H1 (cell line): ENCODE measurements at regions not wholly inside any gene's neighbourhood (a gene's known extent, or its start where the extent isn't known, plus 50 kb on each side); places are given as distances from the start of the nearest gene placed in this dataset.

ENCODE experiments used
- CHD1 ChIP-seq: IDR thresholded peaks from 2 replicates; pipeline ENCODE4 v1.6.1; 2012; ENCODE audit warnings: low read depth, low read length, improper control_type of control experiment
- CREB1 ChIP-seq: IDR thresholded peaks from 2 replicates; pipeline ENCODE4 v1.6.1; 2012; ENCODE audit warnings: inconsistent platforms
- EGR1 ChIP-seq: IDR thresholded peaks from 2 replicates; pipeline ENCODE4 v1.6.1; 2011; ENCODE audit warnings: low read depth, low read length, borderline replicate concordance
- RAD21 ChIP-seq, 2 experiments: IDR thresholded peaks in 1 of 2; conservative IDR thresholded peaks in 1 of 2; 2 replicates each; pipeline ENCODE4 v1.6.1; 2011; ENCODE audit warnings: low read depth in 2 of 2, low read length in 2 of 2, improper control_type of control experiment in 1 of 2, inconsistent platforms in 1 of 2, mild to moderate bottlenecking in 1 of 2, moderate library complexity in 1 of 2
- SRF ChIP-seq: IDR thresholded peaks from 2 replicates; pipeline ENCODE4 v1.6.1; 2011; ENCODE audit warnings: mild to moderate bottlenecking, low read depth, low read length, moderate library complexity

DNA sequence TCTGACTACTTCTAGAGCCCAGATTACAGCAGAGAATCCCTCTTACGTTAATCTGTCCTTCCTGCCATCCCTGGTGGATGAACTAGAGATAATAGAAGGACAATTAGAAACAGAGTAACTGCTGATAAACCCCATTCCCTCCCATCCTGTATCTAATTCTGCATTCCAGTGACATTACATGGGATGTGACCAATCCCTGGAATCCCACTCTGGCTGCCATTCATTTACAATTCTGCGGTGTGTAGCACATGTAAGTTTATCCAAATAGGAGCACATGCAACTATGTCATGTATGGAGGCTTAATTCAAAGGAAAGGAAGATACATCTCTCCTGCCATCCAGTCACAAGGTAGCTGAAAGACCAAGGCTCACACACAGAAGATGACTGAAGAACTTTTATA is 339.5 kb downstream of the GPAT3 start (continued):
- no peak for TF ChIP-seq CHD1
- no peak for TF ChIP-seq SRF
- no peak for TF ChIP-seq CREB1
- no peak for TF ChIP-seq RAD21 (IDR thresholded peaks at IDR 0.05 in 1 of 2, conservative IDR thresholded peaks at IDR 0.05 in 1 of 2; ENCODE audit: low read depth in 2 of 2, low read length in 2 of 2)
- TF ChIP-seq EGR1 = no peak
